Psoas muscle (tissue), 7 donors: ENCODE measurements at regions not wholly inside any gene's neighbourhood (a gene's known extent, or its start where the extent isn't known, plus 50 kb on each side); places are given as distances from the start of the nearest gene placed in this dataset.

Source experiments
- ATAC-seq, 4 donors: fragments of 200-7000 bp; cut with Tn5 transposase; one replicate each; pipeline ENCODE4 v1.9.1; 2020; ENCODE audit warnings: moderate library complexity in 3 of 4, mild to moderate bottlenecking in 2 of 4
- DNase-seq, 2 donors: peaks; one replicate each; pipeline ENCODE4 v3.0.0-alpha.2; 2020
- H3K27ac ChIP-seq: fragments of 200-600 bp; one replicate; pipeline ENCODE4 v1.8.0; 2022
- H3K27me3 ChIP-seq, 3 donors: fragments of 200-600 bp in 1 of 3; one replicate each; pipeline versions ENCODE4 v1.6.1 to v1.8.0; 2013 to 2022; ENCODE audit warnings: low read length in 2 of 3, mild to moderate bottlenecking in 2 of 3, moderate library complexity in 1 of 3; ENCODE audit not compliant: insufficient read depth in 3 of 3
- H3K36me3 ChIP-seq, 2 donors: fragments of 200-600 bp in 1 of 2; one replicate each; pipeline versions ENCODE4 v1.6.1 to v1.8.0; 2013 to 2022; ENCODE audit warnings: low read depth in 1 of 2, mild to moderate bottlenecking in 1 of 2, moderate library complexity in 1 of 2; ENCODE audit not compliant: insufficient read depth in 1 of 2
- H3K4me1 ChIP-seq: fragments of 200-600 bp; one replicate; pipeline ENCODE4 v1.8.0; 2022
- H3K4me3 ChIP-seq: fragments of 200-600 bp; one replicate; pipeline ENCODE4 v1.8.0; 2022; ENCODE audit warnings: mild to moderate bottlenecking
- H3K9me3 ChIP-seq: fragments of 200-600 bp; one replicate; pipeline ENCODE4 v1.8.0; 2022
- CTCF ChIP-seq: fragments of 200-600 bp; IDR thresholded peaks from one replicate; pipeline ENCODE4 v1.8.0; 2022; ENCODE audit warnings: antibody characterized with exemption
- WGBS, 3 donors: extraction: QIAGEN DNeasy Blood & Tissue Kit; methylation state at CpG; one replicate each; pipeline versions ENCODE4 v1.1.6 to v1.1.7; 2013; 5-methylcytosine and 5-hydroxymethylcytosine counted together
- intact Hi-C, 2 donors: fragments of 100-400 bp; cut with DNase I; formaldehyde crosslinking; loops; one replicate each; pipeline versions ENCODE4 v1.11.0 to v1.14.2; 2022
- donor health status: healthy with polysubstance abuse.
- donor health status: DM: no; HTN: no; CAD: no; lungs with moderate emphysema.
- donor health status: Bipolar disorder and iron deficiency.
- donor health status: healthy.
- donor health status: DM: yes; HTN: yes; CAD: no.
- donor health status: DM: no; HTN: no; CAD: no.
- donor health status: DM: yes; HTN: yes; CAD: no.

- WGBS, 3 donors: 84 to 89% (median 86%) methylated on average over 3 of the region's 3 CpGs
- TF ChIP-seq CTCF: no peak
- DNase-seq: no peak
- H3K4me3 ChIP-seq: no peak overlapping the region
- H3K4me1 ChIP-seq: peaks cover 10% of the 10 kb centered on the region
- H3K36me3 ChIP-seq: no peaks in the 10 kb centered on the region
- H3K27me3 ChIP-seq: no peaks in the 10 kb centered on the region
- ATAC-seq: no peak
- H3K9me3 ChIP-seq: peaks cover 18% of the 10 kb centered on the region
- H3K27ac ChIP-seq: no peak overlapping the region
- intact Hi-C loops: no loop called here
Observed at GRCh38 chr1:181160322-181160721, 71.8 kb downstream of the IER5 start.

GRCh38 chr1:181160998-181161870, 72.7 kb downstream of the IER5 start:
- Histone ChIP-seq H3K27ac (no peak overlapping the region), H3K36me3 (no peaks in the 10 kb centered on the region), H3K27me3 (no peaks in the 10 kb centered on the region), H3K4me3 (no peak overlapping the region), H3K9me3 (peaks cover 18% of the 10 kb centered on the region), H3K4me1 (peaks cover 14% of the 10 kb centered on the region)
- ATAC-seq (peak in 1 of 4 donors; percentile 20), DNase-seq (no peak)
- TF ChIP-seq CTCF: no peak
- intact Hi-C loops: no loop called here
- WGBS, 3 donors: 73 to 78% (median 75%) methylated on average over 15 of the region's 15 CpGs

GRCh38 chr1:181163662-181164061, 75.2 kb downstream of the IER5 start:
- Histone ChIP-seq H3K36me3 (no peaks in the 10 kb centered on the region), H3K27me3 (no peaks in the 10 kb centered on the region), H3K9me3 (peaks cover 18% of the 10 kb centered on the region), H3K27ac (no peak overlapping the region), H3K4me3 (no peak overlapping the region), H3K4me1 (peaks cover 17% of the 10 kb centered on the region)
- TF ChIP-seq CTCF: no peak
- intact Hi-C loops: no loop called here
- ATAC-seq: no peak
- no peak for DNase-seq

- H3K4me1 ChIP-seq: peaks cover 7% of the 10 kb centered on the region
- TF ChIP-seq CTCF: peak; percentile 90
- ATAC-seq (peak; percentile 97 to 99 (median 99)), DNase-seq (peak; percentile 50 to 71)
- no peak overlapping the region for H3K4me3 ChIP-seq
- 37 to 41% (median 38%) methylated on average over 14 of the region's 14 CpGs for WGBS, 3 donors
- no peak overlapping the region for H3K27ac ChIP-seq
- peaks cover 18% of the 10 kb centered on the region for H3K9me3 ChIP-seq
- intact Hi-C loops: loop anchor here (1.0 to 5.0 kb wide), 4 partner anchors 129 to 649 kb away; no protein-coding TSS in a partner anchor
- no peaks in the 10 kb centered on the region for H3K36me3 ChIP-seq
- no peaks in the 10 kb centered on the region for H3K27me3 ChIP-seq
Observed at GRCh38 chr1:181166377-181167196, 78.1 kb downstream of the IER5 start.
